Lower leg skin (tissue), 3 donors: ENCODE measurements at regions not wholly inside any gene's neighbourhood (a gene's known extent, or its start where the extent isn't known, plus 50 kb on each side); places are given as distances from the start of the nearest gene placed in this dataset.

Source experiments
- CTCF ChIP-seq, 3 donors: fragments of 450-650 bp; IDR thresholded peaks; one replicate each; pipeline ENCODE4 v1.5.1; 2016; ENCODE audit warnings: antibody characterized with exemption in 3 of 3, mild to moderate bottlenecking in 3 of 3, moderate library complexity in 2 of 3
- POLR2A ChIP-seq, 2 donors: fragments of 450-650 bp; IDR thresholded peaks; one replicate each; pipeline ENCODE4 v1.6.1; 2016 to 2017; ENCODE audit warnings: antibody characterized with exemption in 2 of 2, mild to moderate bottlenecking in 1 of 2, moderate library complexity in 1 of 2

- TF ChIP-seq CTCF (IDR thresholded peaks at IDR 0.05) = no peak
- no peak for TF ChIP-seq POLR2A (IDR thresholded peaks at IDR 0.05)
These were observed 88.5 kb downstream of the MINAR1 start for GRCh38 chr15:79520654-79521053.
